Psoas muscle (tissue), 7 donors: ENCODE measurements at regions not wholly inside any gene's neighbourhood (a gene's known extent, or its start where the extent isn't known, plus 50 kb on each side); places are given as distances from the start of the nearest gene placed in this dataset.

Experiments
- ATAC-seq, 4 donors: fragments of 200-7000 bp; cut with Tn5 transposase; one replicate each; pipeline ENCODE4 v1.9.1; 2020; ENCODE audit warnings: moderate library complexity in 3 of 4, mild to moderate bottlenecking in 2 of 4
- DNase-seq, 2 donors: peaks; one replicate each; pipeline ENCODE4 v3.0.0-alpha.2; 2020
- H3K27ac ChIP-seq: fragments of 200-600 bp; one replicate; pipeline ENCODE4 v1.8.0; 2022
- H3K27me3 ChIP-seq, 3 donors: fragments of 200-600 bp in 1 of 3; one replicate each; pipeline versions ENCODE4 v1.6.1 to v1.8.0; 2013 to 2022; ENCODE audit warnings: low read length in 2 of 3, mild to moderate bottlenecking in 2 of 3, moderate library complexity in 1 of 3; ENCODE audit not compliant: insufficient read depth in 3 of 3
- H3K36me3 ChIP-seq, 2 donors: fragments of 200-600 bp in 1 of 2; one replicate each; pipeline versions ENCODE4 v1.6.1 to v1.8.0; 2013 to 2022; ENCODE audit warnings: low read depth in 1 of 2, mild to moderate bottlenecking in 1 of 2, moderate library complexity in 1 of 2; ENCODE audit not compliant: insufficient read depth in 1 of 2
- H3K4me1 ChIP-seq: fragments of 200-600 bp; one replicate; pipeline ENCODE4 v1.8.0; 2022
- H3K4me3 ChIP-seq: fragments of 200-600 bp; one replicate; pipeline ENCODE4 v1.8.0; 2022; ENCODE audit warnings: mild to moderate bottlenecking
- H3K9me3 ChIP-seq: fragments of 200-600 bp; one replicate; pipeline ENCODE4 v1.8.0; 2022
- WGBS, 3 donors: extraction: QIAGEN DNeasy Blood & Tissue Kit; methylation state at CpG; one replicate each; pipeline versions ENCODE4 v1.1.6 to v1.1.7; 2013; 5-methylcytosine and 5-hydroxymethylcytosine counted together
- intact Hi-C, 2 donors: fragments of 100-400 bp; cut with DNase I; formaldehyde crosslinking; loops; one replicate each; pipeline versions ENCODE4 v1.11.0 to v1.14.2; 2022
- TF ChIP-seq, protein P1 (sequence below): fragments of 200-600 bp; IDR thresholded peaks from one replicate; pipeline ENCODE4 v1.8.0; 2022; ENCODE audit warnings: antibody characterized with exemption
- donor health status: healthy with polysubstance abuse.
- donor health status: DM: no; HTN: no; CAD: no; lungs with moderate emphysema.
- donor health status: Bipolar disorder and iron deficiency.
- donor health status: healthy.
- donor health status: DM: yes; HTN: yes; CAD: no.
- donor health status: DM: no; HTN: no; CAD: no.
- donor health status: DM: yes; HTN: yes; CAD: no.

- intact Hi-C loops: no loop called here
- DNase-seq: peak in 1 of 2 donors; percentile 62
- Histone ChIP-seq H3K36me3 (no peaks in the 10 kb centered on the region), H3K9me3 (no peaks in the 10 kb centered on the region), H3K4me3 (no peak overlapping the region), H3K4me1 (no peaks in the 10 kb centered on the region), H3K27ac (no peak overlapping the region), H3K27me3 (peaks cover 0 to 3% (median 0%) of the 10 kb centered on the region in 3 donors)
- ATAC-seq: no peak
- WGBS, 3 donors: 49 to 57% (median 55%) methylated on average over 8 of the region's 8 CpGs
- TF ChIP-seq, protein P1, sequence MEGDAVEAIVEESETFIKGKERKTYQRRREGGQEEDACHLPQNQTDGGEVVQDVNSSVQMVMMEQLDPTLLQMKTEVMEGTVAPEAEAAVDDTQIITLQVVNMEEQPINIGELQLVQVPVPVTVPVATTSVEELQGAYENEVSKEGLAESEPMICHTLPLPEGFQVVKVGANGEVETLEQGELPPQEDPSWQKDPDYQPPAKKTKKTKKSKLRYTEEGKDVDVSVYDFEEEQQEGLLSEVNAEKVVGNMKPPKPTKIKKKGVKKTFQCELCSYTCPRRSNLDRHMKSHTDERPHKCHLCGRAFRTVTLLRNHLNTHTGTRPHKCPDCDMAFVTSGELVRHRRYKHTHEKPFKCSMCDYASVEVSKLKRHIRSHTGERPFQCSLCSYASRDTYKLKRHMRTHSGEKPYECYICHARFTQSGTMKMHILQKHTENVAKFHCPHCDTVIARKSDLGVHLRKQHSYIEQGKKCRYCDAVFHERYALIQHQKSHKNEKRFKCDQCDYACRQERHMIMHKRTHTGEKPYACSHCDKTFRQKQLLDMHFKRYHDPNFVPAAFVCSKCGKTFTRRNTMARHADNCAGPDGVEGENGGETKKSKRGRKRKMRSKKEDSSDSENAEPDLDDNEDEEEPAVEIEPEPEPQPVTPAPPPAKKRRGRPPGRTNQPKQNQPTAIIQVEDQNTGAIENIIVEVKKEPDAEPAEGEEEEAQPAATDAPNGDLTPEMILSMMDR: no peak
These were observed 83.7 kb downstream of the C5orf15 start for GRCh38 chr5:133884569-133885311.

DNA sequence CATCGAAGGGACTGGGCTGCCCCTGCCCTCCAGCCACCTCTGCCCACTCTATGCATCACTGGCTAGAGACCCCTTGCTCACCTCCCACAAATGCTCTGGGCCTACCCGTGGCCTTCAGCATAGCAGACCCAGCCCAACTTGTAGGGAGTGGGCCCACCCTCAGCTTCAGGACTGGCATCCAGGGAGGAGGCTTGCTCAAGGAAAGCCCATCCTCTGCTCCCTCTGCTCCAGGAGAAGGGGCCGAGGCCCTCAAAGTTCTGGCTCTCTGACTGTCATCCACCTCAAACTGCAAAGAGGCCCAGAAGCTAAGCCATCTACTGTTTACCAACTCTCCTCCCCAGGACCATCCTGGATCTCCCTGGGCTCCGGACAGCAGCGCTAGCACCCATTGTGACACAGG lies 84.5 kb downstream of the C5orf15 start:
- 92 to 98% (median 96%) methylated on average over 5 of the region's 5 CpGs for WGBS, 3 donors

GRCh38 chr5:133882846-133883245 lies 85.6 kb downstream of the C5orf15 start:
- Histone ChIP-seq H3K4me1 (no peaks in the 10 kb centered on the region), H3K27me3 (peaks cover 0 to 3% (median 0%) of the 10 kb centered on the region in 3 donors), H3K36me3 (no peaks in the 10 kb centered on the region), H3K4me3 (no peak overlapping the region), H3K27ac (no peak overlapping the region), H3K9me3 (no peaks in the 10 kb centered on the region)
- WGBS, 3 donors: 71 to 74% (median 73%) methylated on average over 10 of the region's 10 CpGs
- no peak for ATAC-seq
- TF ChIP-seq, protein P1: no peak
- no peak for DNase-seq
- intact Hi-C loops: no loop called here

More for the DNA sequence above, 84.5 kb downstream of the C5orf15 start:
- no peaks in the 10 kb centered on the region for H3K9me3 ChIP-seq
- no peaks in the 10 kb centered on the region for H3K4me1 ChIP-seq
- no peak overlapping the region for H3K4me3 ChIP-seq
- no peaks in the 10 kb centered on the region for H3K36me3 ChIP-seq
- TF ChIP-seq, protein P1: no peak
- DNase-seq (peak in 1 of 2 donors; percentile 32), ATAC-seq (no peak)
- H3K27me3 ChIP-seq: peaks cover 0 to 3% (median 0%) of the 10 kb centered on the region in 3 donors
- intact Hi-C loops: no loop called here
- no peak overlapping the region for H3K27ac ChIP-seq

GRCh38 chr5:133882389-133882695 lies 86.1 kb downstream of the C5orf15 start:
- WGBS, 3 donors: 85 to 88% (median 85%) methylated on average over 6 of the region's 6 CpGs
- Histone ChIP-seq H3K4me1 (no peaks in the 10 kb centered on the region), H3K9me3 (no peaks in the 10 kb centered on the region), H3K36me3 (no peaks in the 10 kb centered on the region), H3K27ac (no peak overlapping the region), H3K4me3 (no peak overlapping the region), H3K27me3 (peaks cover 0 to 3% (median 0%) of the 10 kb centered on the region in 3 donors)
- peak in 1 of 2 donors; percentile 17 for DNase-seq
- TF ChIP-seq, protein P1: no peak
- intact Hi-C loops: no loop called here
- no peak for ATAC-seq
